ENCODE measurements at regions not wholly inside any gene's neighbourhood (a gene's known extent, or its start where the extent isn't known, plus 50 kb on each side); places are given as distances from the start of the nearest gene placed in this dataset.

- H2BK15ac ChIP-seq (ENCODE audit: low read depth, low read length) = no peak overlapping the region
- no peaks in the 10 kb centered on the region for H3K23me2 ChIP-seq (ENCODE audit: insufficient read length, low read depth, low read length, poor library complexity, severe bottlenecking)
- no CpG with 5 or more reads among the region's 1 CpG for WGBS (ENCODE audit: extremely low coverage, insufficient read length, low lambda C conversion rate)
- H3K9me3 Mint-ChIP-seq = peaks cover 4 to 7% of the 10 kb centered on the region in 2 experiments
- H4K5ac ChIP-seq (ENCODE audit: insufficient read length, low read depth, low read length) = no peak overlapping the region
- peaks cover 4% of the 10 kb centered on the region; the same call in 1 of the 2 replicates for H3K4me1 ChIP-seq (ENCODE audit: insufficient read depth, low read length)
- H3K4me1 Mint-ChIP-seq = peaks cover 17 to 22% of the 10 kb centered on the region in 2 experiments
- peaks cover 6 to 15% (median 8%) of the 10 kb centered on the region in 3 experiments; a peak in 6 of 7 replicates for H3K36me3 Mint-ChIP-seq (ENCODE audit: insufficient read depth in 1 of 3, low read depth in 3 of 3)
- no peak overlapping the region for H3K4ac ChIP-seq (ENCODE audit: low read depth, low read length)
- no peaks in the 10 kb centered on the region for H3K79me2 ChIP-seq (ENCODE audit: insufficient read depth, low read length)
- H3K9me3 ChIP-seq (ENCODE audit: control insufficient read depth, low read depth, low read length) = no peaks in the 10 kb centered on the region
- H2BK20ac ChIP-seq (ENCODE audit: low read depth, low read length, poor library complexity, severe bottlenecking) = no peak overlapping the region
- H3K27me3 Mint-ChIP-seq (ENCODE audit: low read depth) = no peaks in the 10 kb centered on the region
- no peaks in the 10 kb centered on the region for H3K79me1 ChIP-seq (ENCODE audit: insufficient read depth, low read depth, low read length, poor library complexity, severe bottlenecking)
- TF ChIP-seq CTCF (conservative IDR thresholded peaks at IDR 0.05) = no peak
- H3T11ph ChIP-seq (ENCODE audit: low read length) = no peak overlapping the region
- H3K9ac ChIP-seq (ENCODE audit: extremely low read depth, insufficient read length, low read length) = no peak overlapping the region
- no peak overlapping the region for H2BK5ac ChIP-seq (ENCODE audit: insufficient read length, low read length)
- no peak overlapping the region for H2AFZ ChIP-seq (ENCODE audit: low read length)
- H3K18ac ChIP-seq (ENCODE audit: insufficient read length, low read depth, low read length) = no peak overlapping the region
- H3K23ac ChIP-seq (ENCODE audit: insufficient read length, low read depth, low read length) = no peak overlapping the region
- H4K91ac ChIP-seq (ENCODE audit: insufficient read length, low read depth, low read length) = no peak overlapping the region
- no peak overlapping the region for H2AK5ac ChIP-seq (ENCODE audit: insufficient read length, low read length)
- no peak for DNase-seq
- no peak overlapping the region for H3K27ac ChIP-seq (ENCODE audit: insufficient read length, low read depth, low read length)
- no peak overlapping the region for H3K14ac ChIP-seq (ENCODE audit: insufficient read depth, low read length)
- H3K4me3 Mint-ChIP-seq = no peak overlapping the region
- H3K4me2 ChIP-seq (ENCODE audit: insufficient read depth, insufficient read length, low read length) = no peak overlapping the region
- H2BK12ac ChIP-seq (ENCODE audit: insufficient read length, low read depth, low read length) = no peak overlapping the region
- H3K56ac ChIP-seq (ENCODE audit: insufficient read length, low read depth, low read length) = no peak overlapping the region
- no peak overlapping the region for H3K27ac Mint-ChIP-seq
- H2BK120ac ChIP-seq (ENCODE audit: low read depth, low read length, poor library complexity, severe bottlenecking) = no peak overlapping the region
- H3K27me3 ChIP-seq (ENCODE audit: insufficient read depth, low read length) = no peaks in the 10 kb centered on the region
- no peak overlapping the region for H4K8ac ChIP-seq (replicated peaks; ENCODE audit: insufficient read length, low read depth, low read length)
- no peaks in the 10 kb centered on the region for H4K20me1 ChIP-seq (ENCODE audit: control insufficient read depth, insufficient read depth, insufficient read length)
Observed at GRCh38 chr3:104911376-104911775, 455.3 kb upstream of the ALCAM start.
